NCI-H748 (cell line): ENCODE measurements at regions not wholly inside any gene's neighbourhood (a gene's known extent, or its start where the extent isn't known, plus 50 kb on each side); places are given as distances from the start of the nearest gene placed in this dataset.

Experiments
- DNase-seq: peaks from one replicate; lab custom pipeline; 2025; ENCODE audit not compliant: unreplicated experiment; lab: John Stamatoyannopoulos, UW

DNA sequence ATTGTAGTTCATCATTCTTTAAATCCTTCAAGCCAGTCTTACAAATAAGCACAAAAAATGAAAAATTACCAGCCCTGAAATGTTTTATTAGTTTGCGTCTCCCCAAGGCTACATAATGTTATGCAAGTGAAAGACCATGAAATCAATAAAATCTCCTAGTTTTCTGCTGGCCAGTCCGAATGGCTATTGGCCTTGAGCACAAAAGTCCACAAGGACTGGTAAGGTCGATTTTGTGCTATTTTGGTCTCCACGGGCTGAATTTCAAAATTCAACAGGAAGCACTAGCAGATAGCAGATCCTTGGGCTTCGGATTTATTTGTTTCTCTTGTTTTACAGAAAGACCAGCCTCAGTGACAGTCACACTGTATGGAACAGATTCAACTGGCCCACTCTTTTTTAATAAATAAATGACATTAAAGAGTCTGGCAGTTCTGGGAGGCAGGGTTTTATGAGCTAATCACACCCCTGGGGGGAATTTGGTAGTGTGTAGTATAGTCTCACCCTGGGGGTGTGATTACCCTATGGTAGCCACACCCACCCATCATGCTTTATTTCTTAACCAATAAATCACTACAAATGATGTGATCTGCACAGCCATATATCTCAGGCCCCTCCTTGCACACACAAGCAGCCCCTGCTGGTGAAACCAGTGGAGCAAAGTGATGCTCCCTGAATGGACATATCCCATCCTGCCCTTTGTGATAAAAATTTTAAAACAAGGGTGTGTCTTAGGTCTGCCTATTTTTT lies 51.1 kb upstream of the TMEM33 start:
- DNase-seq, result peak; percentile 58

- peak; percentile 45 for DNase-seq
These were observed 52.4 kb upstream of the TMEM33 start for GRCh38 chr4:41882625-41883347.

GRCh38 chr4:41881981-41882624 lies 53.1 kb upstream of the TMEM33 start:
- peak; percentile 45 for DNase-seq

GRCh38 chr4:41880840-41881831 lies 54.1 kb upstream of the TMEM33 start:
- DNase-seq, result peak; percentile 49

DNA sequence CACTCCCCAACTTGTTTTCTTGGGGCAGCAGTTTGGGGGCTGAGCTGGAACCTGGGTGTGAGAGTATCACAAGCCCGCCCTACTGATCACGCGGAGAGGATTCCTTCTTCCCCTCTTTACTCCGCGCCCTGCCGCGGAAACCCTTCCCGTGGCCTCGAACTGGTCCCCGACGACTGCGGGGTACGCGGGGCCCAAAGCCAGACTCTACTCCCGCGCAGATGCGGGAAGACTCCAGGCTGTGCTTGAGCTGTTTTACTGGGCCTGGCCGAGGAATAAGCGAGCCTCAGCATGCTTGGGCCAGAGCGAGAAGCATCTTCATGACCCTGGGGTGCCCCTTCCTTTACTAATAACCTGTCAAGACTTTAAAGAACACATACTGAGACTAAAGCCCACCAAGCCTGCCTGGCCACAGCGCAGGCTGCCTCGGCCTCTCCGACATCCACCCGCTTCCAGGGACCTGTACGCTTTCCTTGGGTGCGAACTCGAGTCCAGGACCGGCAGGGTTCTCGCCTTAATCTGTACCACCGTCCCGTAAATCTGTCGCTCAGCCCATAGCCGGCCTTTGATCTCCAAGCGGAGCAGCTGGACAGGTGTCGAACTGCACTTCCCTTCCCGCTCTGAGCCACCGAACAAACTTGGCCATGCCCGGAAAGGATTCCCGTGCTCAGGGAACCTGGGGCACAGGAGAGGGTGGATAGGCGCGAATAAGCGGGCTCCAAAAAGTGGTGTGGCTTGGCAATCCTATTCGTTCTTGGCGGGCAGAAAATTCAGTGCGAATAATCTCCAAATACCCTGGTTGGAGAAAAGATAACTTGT lies 55.0 kb upstream of the TMEM33 start:
- no peak for DNase-seq

GRCh38 chr4:41879552-41879951 lies 55.7 kb upstream of the TMEM33 start:
- no peak for DNase-seq

DNA sequence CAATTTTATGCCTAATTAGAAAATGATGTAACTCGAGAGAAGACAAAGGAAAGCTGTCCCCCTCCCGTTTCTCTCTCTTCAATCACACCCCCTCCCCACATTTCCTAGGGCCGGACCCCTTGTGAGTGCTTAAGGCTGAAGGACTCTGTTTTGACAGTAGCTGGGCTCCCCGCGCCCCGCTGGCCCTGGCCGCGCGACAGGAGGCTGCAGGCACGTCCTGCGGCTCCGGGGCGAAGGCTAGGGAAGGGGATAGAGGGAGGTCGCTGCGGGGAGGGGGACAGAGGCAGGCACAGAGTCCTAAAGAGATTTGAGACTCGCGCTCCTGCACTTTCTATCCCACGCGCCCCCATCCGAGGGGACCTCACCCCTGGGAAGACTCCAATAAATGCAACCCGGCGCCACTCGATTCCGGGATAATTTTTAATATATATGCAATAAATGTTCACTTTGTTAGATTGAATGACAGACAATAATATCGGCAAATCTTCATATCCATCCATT lies 56.2 kb upstream of the TMEM33 start:
- no peak for DNase-seq

GRCh38 chr4:41878170-41878969 lies 56.9 kb upstream of the TMEM33 start:
- DNase-seq, result no peak

DNA sequence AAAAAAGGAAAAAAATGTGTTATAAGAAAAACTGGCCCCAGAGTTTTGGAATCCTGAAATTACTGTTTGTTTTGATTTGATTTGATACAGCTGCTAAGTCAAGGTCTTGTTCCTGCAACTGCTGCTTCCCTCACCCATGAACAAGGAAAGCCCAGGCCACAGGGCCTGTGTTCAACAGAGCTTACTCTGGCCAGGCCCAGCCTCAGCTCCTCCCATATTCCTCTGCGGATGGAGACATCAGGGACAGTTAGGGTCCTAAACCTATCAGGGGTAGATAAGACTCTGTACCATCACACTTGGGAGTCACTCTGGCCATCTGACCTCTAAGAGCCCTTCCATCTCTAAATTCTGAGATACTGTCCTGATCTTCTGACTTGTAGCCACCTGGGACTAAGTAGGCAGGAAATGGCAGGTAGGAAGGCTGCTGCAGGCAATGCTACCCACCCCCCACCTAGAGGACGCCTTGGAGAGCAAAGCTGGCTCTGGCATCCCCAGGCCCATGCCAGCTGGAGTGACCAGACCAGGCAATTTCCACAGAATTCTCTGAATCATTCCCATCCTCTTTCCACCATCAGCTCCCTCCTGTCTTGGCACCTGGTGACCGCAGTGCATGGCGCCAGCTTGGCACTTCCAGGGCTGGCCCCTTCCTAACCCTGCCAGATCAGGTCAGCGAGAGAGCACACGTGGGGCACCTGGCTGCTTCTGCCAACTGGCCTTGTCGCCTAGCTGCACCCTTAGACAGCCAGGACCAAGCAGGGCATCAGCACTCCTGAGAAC lies 58.0 kb upstream of the TMEM33 start:
- DNase-seq, result no peak

- DNase-seq, result no peak
These were observed 60.4 kb upstream of the TMEM33 start for GRCh38 chr4:41874873-41875272.

DNA sequence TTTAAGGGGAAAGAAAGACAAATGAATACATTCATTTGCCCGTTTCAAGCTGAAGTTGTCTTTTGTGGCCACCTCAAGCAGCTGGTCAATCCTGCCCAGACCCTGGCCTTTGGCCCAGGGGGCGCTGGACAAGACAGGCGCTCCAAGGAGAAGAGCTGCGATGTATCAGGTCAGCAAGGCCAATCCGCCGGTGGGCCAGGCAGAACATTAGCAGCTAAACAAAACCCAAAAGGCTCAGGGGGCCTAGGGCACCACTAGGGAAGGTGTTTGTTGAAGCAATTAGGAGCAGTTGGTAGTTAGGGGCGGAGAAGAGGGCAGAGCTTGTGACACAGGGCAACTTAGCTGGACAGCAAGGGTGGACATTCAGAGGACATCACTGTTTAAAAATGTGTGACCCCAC lies 60.8 kb upstream of the TMEM33 start:
- no peak for DNase-seq

- no peak for DNase-seq
These were observed 61.6 kb upstream of the TMEM33 start for GRCh38 chr4:41873380-41874295.

DNA sequence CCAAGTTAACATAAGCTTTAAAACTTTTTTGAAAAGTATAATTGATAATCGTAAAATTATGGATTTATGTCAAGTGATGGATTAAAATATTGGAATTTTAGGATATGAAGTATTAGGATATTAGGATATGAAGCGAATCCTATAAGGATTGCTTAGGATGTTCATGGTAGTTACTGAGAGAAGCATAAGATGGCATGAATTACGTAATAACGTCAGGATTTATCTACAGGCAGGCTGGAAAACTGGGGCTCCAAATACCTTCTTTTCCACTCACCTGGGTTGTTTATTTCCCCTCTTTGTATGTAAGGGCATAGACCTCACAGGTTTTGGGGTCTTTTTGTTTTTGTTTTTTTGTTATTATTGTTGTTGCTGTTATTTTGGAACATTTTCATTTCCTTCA lies 65.2 kb upstream of the TMEM33 start:
- no peak for DNase-seq

GRCh38 chr4:41866799-41867677 lies 68.2 kb upstream of the TMEM33 start:
- peak; percentile 34 for DNase-seq

DNA sequence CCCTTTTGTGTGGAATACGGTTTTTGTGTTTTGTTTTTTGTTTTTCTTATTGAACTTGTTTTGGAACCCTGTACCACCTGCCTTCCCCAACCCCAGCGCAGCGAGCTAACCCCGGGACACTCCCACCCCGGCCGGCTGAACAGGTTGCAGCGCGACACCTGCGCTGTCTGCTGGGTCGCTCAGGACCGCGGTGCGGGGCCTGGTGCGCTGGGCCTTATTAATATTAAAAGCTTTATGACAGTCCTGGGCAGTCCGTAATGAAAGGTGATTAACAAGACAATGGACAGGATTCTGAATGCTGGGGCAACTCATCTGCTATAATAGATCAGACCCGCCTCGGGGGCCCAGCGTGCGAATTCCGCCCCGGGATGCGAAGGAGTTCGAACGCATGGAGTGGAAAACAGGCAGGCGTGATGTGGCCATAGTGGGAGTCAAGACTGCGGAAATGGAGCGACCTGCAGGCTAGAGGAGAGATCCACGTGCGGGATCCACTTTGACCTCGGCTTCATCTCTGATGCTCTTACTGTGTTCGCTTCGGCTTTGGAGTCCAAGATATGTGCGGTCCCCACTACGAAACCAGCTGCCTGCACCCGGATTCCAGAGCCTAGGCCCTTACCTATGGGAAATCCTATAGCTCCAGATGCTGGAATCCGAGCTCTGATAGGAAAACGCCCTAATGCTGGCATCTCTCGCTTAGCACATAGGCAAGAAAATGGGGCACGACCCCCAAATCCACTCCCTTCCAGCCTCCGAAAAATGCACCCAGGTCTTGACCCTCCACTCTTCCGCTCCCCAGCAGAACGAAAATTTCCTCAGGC lies 69.0 kb upstream of the TMEM33 start:
- peak; percentile 36 for DNase-seq
